ENCODE measurements at regions not wholly inside any gene's neighbourhood (a gene's known extent, or its start where the extent isn't known, plus 50 kb on each side); places are given as distances from the start of the nearest gene placed in this dataset.

GRCh38 chr2:239461291-239462190 lies 60.7 kb upstream of the HDAC4 start:
- TF ChIP-seq MXI1 (IDR thresholded peaks at IDR 0.05; ENCODE audit: low read depth, low read length): no peak
- TF ChIP-seq ZNF696 (CRISPR knock-in tag; conservative IDR thresholded peaks at IDR 0.05): no peak
- TF ChIP-seq THRA (IDR thresholded peaks at IDR 0.05): no peak
- no peak for TF ChIP-seq RAD21 (CRISPR knock-in tag; conservative IDR thresholded peaks at IDR 0.05 in 1 of 2, IDR thresholded peaks at IDR 0.05 in 1 of 2)
- no peak for TF ChIP-seq SP1 (CRISPR knock-in tag; IDR thresholded peaks at IDR 0.05)
- no peak for TF ChIP-seq CTCF (IDR thresholded peaks at IDR 0.05 in 2 of 3, conservative IDR thresholded peaks at IDR 0.05 in 1 of 3; ENCODE audit: insufficient read depth in 2 of 3, low read depth in 1 of 3, low read length in 3 of 3)
- no peak for TF ChIP-seq CEBPZ (IDR thresholded peaks at IDR 0.05; ENCODE audit: borderline replicate concordance, low read depth, low read length)
- TF ChIP-seq PBX2 (CRISPR knock-in tag; IDR thresholded peaks at IDR 0.05; ENCODE audit: low read depth): no peak
- TF ChIP-seq PBX2 (tag; conservative IDR thresholded peaks at IDR 0.05; ENCODE audit: low read depth): no peak
- no peak for TF ChIP-seq BRF2 (IDR thresholded peaks at IDR 0.05; ENCODE audit: borderline replicate concordance, insufficient read depth, insufficient read length)
- TF ChIP-seq ZNF830 (CRISPR knock-in tag; IDR thresholded peaks at IDR 0.05): no peak
- TF ChIP-seq CBX5 (IDR thresholded peaks at IDR 0.05; ENCODE audit: borderline replicate concordance, low read depth): no peak
